ENCODE measurements at regions not wholly inside any gene's neighbourhood (a gene's known extent, or its start where the extent isn't known, plus 50 kb on each side); places are given as distances from the start of the nearest gene placed in this dataset.

DNA sequence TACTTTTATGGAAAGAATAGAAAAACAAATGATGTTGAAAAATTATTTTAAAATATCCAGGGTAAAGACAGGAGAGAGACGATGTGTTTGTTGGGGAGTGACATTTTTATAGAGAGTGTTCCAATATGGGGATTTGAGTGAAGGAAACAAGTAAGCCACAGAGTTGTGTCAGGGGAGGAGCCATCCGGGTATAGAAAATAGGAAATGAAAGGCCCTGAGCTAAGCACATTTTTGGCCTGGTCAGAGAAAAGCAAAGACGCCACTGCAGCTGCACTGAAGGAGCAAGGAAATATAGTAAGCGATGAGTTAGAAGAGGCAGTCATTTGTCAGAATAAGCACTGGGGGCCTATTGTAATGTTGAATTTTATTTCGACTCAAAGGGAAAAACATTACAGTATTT lies 107.3 kb upstream of the ADGRL4 start:
- DNase-seq: peak; percentile 83

- DNase-seq: no peak
These were observed 104.2 kb upstream of the ADGRL4 start for GRCh38 chr1:79110749-79111148.

DNA sequence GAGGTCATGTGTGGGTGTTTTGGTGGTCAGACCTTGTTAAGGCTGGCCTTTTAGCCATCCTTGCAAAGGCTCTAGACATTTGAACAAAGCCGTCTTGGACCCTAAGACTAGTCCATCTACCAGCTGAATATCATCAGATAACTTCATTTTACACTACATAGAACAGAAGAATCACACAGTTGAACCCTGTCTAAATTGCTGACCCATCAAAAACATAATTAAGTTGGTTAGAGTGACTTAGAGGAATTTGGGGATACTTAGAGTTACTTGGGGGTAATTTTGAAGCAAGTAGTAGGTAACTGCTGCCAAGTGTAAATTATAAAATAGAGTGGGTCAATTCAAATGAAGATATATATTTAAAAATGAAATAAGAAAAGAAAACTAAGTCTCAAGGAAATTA lies 102.9 kb upstream of the ADGRL4 start:
- no peak for DNase-seq

DNA sequence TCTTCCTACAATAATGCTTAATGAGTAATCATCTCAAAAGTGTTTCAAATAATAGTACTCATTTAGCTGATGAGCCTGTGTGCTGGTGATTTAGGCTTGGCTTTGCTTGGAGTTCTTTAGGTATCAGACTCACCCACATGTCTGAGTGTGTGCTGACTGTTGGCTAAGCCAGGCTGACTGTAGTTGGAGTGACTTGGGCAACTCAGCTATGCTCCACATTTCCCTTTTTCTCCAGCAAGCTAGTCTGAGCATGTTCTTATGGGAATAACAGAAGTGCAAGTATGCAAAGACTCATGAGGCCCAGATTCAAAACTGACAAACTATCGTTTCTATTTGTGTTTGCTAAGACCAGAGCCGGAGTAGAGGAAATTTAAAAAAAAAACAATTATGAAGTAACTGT lies 99.0 kb upstream of the ADGRL4 start:
- no peak for DNase-seq

DNA sequence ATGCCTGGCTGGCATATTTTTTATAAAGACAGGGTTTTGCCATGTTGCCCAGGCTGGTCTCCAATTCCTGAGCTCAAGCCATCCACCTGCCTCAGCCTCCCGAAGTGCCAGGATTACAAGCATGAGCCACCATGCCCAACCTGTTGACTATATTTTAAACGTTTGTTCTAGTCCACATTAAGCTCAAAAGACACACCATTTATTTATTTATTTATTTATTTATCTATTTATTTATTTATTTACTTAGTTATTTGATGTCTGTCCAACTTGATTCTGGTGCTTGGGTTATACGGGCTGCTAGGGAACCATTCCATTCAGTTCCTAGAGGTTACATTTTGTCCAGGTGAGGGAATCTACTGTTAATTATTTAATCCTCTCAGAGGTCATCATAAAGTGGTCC lies 98.1 kb upstream of the ADGRL4 start:
- no peak for DNase-seq

DNA sequence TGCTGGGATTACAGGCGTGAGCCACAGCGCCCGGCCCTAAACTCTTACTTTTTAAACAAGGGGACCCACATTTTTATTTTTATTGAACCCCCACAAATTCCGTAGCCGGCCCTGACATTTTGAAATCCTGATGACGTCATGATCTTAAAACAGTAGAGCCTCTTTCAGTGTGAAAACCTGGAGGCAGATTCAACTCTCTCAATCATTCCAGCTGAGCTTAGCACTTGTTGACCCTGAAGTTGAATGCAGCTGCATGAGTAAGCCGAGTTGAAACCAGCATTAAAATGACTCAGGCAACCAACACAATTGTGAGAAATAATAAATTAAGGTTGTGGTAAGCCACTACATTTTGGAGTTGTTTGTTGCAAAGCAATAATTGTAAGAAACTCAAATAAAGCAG lies 93.9 kb upstream of the ADGRL4 start:
- DNase-seq: no peak

- no peak for DNase-seq
These were observed 84.5 kb upstream of the ADGRL4 start for GRCh38 chr1:79090985-79091384.

- DNase-seq: no peak
These were observed 83.4 kb upstream of the ADGRL4 start for GRCh38 chr1:79089946-79090345.

GRCh38 chr1:79082233-79082632 lies 75.7 kb upstream of the ADGRL4 start:
- DNase-seq: no peak

DNA sequence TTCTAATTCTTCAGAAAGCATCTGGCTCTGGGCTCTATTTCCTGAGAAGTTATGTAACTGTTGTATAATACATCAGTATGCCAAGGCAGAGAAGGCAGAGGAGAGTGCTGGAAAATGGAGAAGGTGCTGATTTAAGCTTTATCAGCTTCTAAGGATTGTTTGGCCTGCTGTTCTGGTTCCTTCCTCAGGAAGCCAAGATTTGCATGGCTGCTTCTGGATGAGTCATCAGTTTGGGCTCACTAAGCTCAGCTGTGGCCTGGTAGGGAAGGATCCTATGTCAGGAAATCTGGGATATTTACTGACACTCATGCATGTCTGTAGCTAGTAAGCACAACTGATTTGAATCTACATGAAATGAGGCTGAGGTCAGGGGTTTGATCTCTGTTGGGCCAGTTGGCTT lies 73.2 kb upstream of the ADGRL4 start:
- DNase-seq: no peak

- DNase-seq: no peak
These were observed 68.4 kb upstream of the ADGRL4 start for GRCh38 chr1:79074975-79075374.

DNA sequence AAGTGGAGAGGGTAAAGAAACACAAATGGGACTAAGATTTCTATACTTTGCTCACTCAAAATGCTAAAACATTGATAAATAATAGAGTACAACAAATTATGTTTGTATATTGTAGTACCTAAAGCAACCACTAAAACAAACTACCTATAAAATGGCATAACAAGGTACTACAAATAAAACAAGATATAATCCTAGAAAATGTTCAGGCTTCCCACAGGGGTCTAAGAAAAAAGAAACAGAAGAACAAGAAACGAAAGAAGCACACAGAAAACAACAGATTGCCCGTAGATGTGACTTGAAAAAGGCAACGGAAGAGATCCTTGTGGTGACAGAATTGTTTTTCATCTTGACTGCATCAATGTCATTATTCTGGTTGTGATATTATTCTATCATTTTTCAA lies 63.3 kb upstream of the ADGRL4 start:
- no peak for DNase-seq

DNA sequence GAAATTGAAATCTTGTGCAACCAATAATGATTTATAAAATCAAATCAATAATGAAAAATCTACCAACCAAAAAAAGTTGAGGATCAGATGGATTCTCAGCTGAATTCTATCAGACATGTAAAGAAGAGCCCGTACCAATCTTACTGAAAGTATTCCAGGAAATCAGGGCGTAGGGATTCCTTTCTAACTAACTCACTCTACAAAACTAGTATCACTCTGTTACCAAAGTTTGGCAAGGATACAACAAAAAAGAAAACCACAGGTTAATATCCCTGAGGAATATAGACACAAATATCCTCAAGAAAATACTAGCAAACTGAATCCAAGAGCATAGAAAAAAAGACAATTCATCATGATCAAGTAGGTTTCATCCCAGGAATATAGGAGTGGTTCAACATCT lies 52.8 kb upstream of the ADGRL4 start:
- DNase-seq: no peak
